GM12864 (cell line): ENCODE measurements at regions not wholly inside any gene's neighbourhood (a gene's known extent, or its start where the extent isn't known, plus 50 kb on each side); places are given as distances from the start of the nearest gene placed in this dataset.

Experiments
- DNase-seq: peaks from one replicate; pipeline ENCODE4 v3.0.0-alpha.2; 2011; ENCODE audit warnings: low read depth
- H3K4me3 ChIP-seq: 2 replicates; pipeline ENCODE4 v1.5.1; 2011; ENCODE audit warnings: mild to moderate bottlenecking, low read depth, low read length, control low read depth
- CTCF ChIP-seq: IDR thresholded peaks from 2 replicates; pipeline ENCODE4 v1.5.1; 2011; ENCODE audit warnings: low read depth, mild to moderate bottlenecking, moderate library complexity, low read length, control low read depth, inconsistent platforms; ENCODE audit errors: missing control alignments

DNA sequence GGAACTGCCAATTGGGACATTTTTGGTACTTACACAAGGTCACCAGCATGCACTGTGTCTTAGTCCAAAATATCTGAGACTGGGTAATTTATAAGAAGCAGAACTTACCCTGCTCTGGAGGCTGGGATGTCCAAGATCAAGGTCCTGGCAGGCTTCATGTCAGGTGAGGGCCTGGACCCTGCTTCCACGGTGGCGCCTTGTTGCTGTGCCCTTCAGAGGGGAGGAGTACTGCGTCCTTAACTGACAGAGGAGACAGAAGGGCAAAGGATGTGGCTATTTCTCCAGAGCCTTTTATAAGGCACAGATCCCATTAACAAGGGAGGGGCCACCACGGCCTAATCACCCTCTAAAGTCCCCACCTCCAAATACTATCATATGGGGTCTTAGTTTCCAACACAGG lies 178.9 kb downstream of the C16orf95 start:
- H3K4me3 ChIP-seq: no peak overlapping the region
- no peak for DNase-seq
- no peak for TF ChIP-seq CTCF

GRCh38 chr16:87138738-87139267 lies 178.4 kb downstream of the C16orf95 start:
- DNase-seq: no peak
- H3K4me3 ChIP-seq: no peak overlapping the region
- no peak for TF ChIP-seq CTCF

- no peak overlapping the region for H3K4me3 ChIP-seq
- DNase-seq: no peak
- no peak for TF ChIP-seq CTCF
These were observed 176.7 kb downstream of the C16orf95 start for GRCh38 chr16:87140211-87141200.

DNA sequence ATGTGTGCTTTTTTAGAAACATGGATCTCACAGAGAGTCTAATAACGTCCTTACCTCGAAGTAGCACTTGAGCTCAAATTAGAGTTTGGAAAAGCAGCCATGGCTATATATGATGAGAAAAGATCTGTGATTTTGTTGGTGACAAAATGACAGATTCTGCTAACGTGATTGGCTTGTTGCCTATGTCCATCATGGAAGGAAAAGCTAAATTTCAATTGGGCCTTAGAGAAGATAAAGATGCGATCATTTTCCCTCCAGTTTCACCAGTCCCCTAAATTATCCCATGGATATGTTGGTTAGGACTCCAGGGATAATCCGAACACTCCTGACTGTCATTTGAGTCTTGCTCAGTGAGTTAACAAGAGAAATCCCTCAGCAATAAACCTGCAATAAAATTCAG lies 175.8 kb downstream of the C16orf95 start:
- DNase-seq: no peak
- TF ChIP-seq CTCF: no peak
- no peak overlapping the region for H3K4me3 ChIP-seq

GRCh38 chr16:87143661-87144121 lies 173.5 kb downstream of the C16orf95 start:
- no peak overlapping the region for H3K4me3 ChIP-seq
- no peak for DNase-seq
- TF ChIP-seq CTCF: no peak

GRCh38 chr16:87144232-87144631 lies 173.0 kb downstream of the C16orf95 start:
- DNase-seq: no peak
- H3K4me3 ChIP-seq: no peak overlapping the region
- no peak for TF ChIP-seq CTCF
